HG03457 (cell line): ENCODE measurements at regions not wholly inside any gene's neighbourhood (a gene's known extent, or its start where the extent isn't known, plus 50 kb on each side); places are given as distances from the start of the nearest gene placed in this dataset.

Experiments used
- ATAC-seq: cut with Tn5 transposase; IDR thresholded peaks from one replicate; pipeline ENCODE4 v1.9.1; 2021; ENCODE audit warnings: moderate number of reproducible peaks; ENCODE audit not compliant: unreplicated experiment

GRCh38 chr4:4695497-4695896 is 153.6 kb upstream of the STX18 start:
- ATAC-seq, result no peak

- ATAC-seq, result no peak
These were observed 153.0 kb upstream of the STX18 start for GRCh38 chr4:4694827-4695226.

- no peak for ATAC-seq
These were observed 152.5 kb upstream of the STX18 start for GRCh38 chr4:4694296-4694772.

- no peak for ATAC-seq
These were observed 152.0 kb upstream of the STX18 start for GRCh38 chr4:4693755-4694295.

GRCh38 chr4:4693258-4693657 is 151.4 kb upstream of the STX18 start:
- peak; percentile 42 for ATAC-seq

GRCh38 chr4:4690854-4691253 is 149.0 kb upstream of the STX18 start:
- ATAC-seq, result no peak

- peak; percentile 74 for ATAC-seq
These were observed 148.0 kb upstream of the STX18 start for GRCh38 chr4:4689694-4690440.

GRCh38 chr4:4687935-4688727 is 146.3 kb upstream of the STX18 start:
- ATAC-seq, result no peak

GRCh38 chr4:4687100-4687499 is 145.3 kb upstream of the STX18 start:
- ATAC-seq, result no peak

- no peak for ATAC-seq
These were observed 144.3 kb upstream of the STX18 start for GRCh38 chr4:4685810-4686795.

- no peak for ATAC-seq
These were observed 139.8 kb upstream of the STX18 start for GRCh38 chr4:4681653-4682052.

- no peak for ATAC-seq
These were observed 138.9 kb upstream of the STX18 start for GRCh38 chr4:4680758-4681157.

- no peak for ATAC-seq
These were observed 138.4 kb upstream of the STX18 start for GRCh38 chr4:4680243-4680642.

GRCh38 chr4:4677556-4678522 is 136.0 kb upstream of the STX18 start:
- ATAC-seq, result no peak

- ATAC-seq, result no peak
These were observed 133.8 kb upstream of the STX18 start for GRCh38 chr4:4675641-4676040.

- no peak for ATAC-seq
These were observed 133.3 kb upstream of the STX18 start for GRCh38 chr4:4675051-4675581.

GRCh38 chr4:4673070-4673469 is 131.2 kb upstream of the STX18 start:
- no peak for ATAC-seq

- ATAC-seq, result no peak
These were observed 130.6 kb upstream of the STX18 start for GRCh38 chr4:4672402-4672801.

- no peak for ATAC-seq
These were observed 130.0 kb upstream of the STX18 start for GRCh38 chr4:4671774-4672349.
